Tongue (tissue), 1 donor: ENCODE measurements at regions not wholly inside any gene's neighbourhood (a gene's known extent, or its start where the extent isn't known, plus 50 kb on each side); places are given as distances from the start of the nearest gene placed in this dataset.
A peak's percentile ranks its signal among the peaks of the same experiment; 100 is the strongest.
"Not testable (repeated sequence)": the region's sequence is repeated elsewhere in the genome, so short reads cannot be mapped to it uniquely, and the experiment has no call there.

Experiments
- DNase-seq: peaks from one replicate; pipeline ENCODE4 v3.0.0-alpha.2; 2015

DNA sequence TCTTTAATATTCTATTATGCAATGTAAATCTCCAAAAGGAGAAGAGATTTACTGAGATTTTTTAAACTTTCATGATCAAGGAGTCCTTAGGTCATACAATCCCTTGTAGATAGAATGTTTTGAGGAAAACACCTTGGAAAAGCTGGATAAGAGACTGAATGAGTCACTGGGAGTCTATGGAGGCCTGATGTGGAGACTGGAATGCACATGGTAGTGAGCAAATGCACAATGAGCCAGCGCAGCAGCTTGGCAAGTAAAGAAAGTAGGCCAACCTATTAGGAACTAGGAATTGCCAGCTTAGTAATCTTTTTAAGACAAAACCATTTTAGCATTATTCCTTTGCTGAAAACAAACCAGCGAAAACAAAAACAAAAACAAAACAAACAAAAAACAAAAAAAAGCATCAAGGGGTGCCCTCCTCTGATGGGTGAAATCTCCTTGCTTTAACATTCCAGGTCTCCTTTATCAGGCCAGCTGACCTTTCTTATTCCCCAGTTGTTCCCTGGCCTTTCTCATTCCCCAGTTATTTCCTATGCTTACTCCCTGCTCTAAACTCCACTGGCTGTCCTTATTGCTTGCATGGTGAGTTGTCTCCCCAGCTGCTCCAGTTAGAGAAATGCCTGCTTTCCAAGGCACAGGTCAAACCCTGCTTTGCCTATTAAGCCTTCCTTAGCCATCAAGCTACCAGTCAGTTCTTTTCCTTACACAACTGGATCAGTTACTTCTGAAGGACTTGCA lies 135.8 kb downstream of the PLCE1 start:
- DNase-seq, result no peak

DNA sequence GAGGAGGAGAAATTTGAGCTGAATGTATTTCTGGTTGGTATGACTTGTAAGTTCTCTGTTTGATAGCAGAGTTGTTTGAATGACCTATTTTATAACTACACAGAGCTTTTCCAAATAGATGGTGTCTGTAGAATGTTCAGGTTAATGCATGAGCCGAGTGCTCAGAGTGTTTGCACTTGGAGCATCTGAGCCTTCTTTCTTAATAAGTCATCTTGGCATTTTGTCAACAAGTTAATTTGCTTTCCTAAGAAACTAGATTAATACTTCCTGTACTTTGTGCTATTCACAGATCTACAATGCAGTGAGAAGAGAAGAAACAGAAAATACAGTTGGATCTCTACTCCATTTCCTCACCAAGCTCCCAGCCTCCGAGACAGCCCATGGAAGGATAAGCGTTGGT lies 138.2 kb downstream of the PLCE1 start:
- no peak for DNase-seq

GRCh38 chr10:94133239-94133638 lies 139.5 kb downstream of the PLCE1 start:
- peak; percentile 55 for DNase-seq

DNA sequence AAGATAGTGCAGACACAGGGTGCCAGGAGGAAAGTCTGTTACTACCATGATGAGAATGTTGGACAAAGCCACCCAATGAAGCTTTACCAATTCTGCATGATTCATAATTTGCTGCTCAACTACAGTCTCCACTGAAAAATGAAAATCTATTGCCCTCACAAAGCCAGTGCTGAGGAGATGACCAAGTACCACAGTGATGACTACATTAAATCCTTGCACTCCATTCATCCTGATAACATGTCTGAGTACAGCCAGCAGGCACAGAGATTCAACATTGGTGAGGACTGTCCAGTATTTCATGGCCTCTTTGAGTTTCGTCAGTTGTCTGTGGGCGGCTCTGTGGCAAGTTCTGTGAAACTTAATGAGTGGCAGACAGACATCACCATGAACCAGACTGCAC lies 144.0 kb downstream of the PLCE1 start:
- no peak for DNase-seq

DNA sequence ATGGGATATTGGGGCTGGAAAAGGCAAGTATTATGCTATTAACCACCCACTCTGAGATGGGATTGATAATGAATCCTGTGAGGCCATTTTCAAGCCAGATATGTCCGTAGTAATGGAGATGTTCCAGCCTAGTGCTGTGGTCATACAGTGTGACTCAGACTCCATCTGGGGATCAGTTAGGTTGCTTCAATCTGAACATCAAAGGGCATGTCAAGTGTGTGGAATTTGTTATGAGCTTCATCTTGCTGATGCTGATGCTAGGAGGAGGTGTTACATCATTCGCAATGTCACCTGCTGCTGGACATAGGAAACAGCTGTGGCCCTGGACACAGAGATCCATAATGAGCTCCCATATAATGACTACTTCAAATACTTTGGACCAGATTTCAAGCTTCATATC lies 144.7 kb downstream of the PLCE1 start:
- peak; percentile 14 for DNase-seq

DNA sequence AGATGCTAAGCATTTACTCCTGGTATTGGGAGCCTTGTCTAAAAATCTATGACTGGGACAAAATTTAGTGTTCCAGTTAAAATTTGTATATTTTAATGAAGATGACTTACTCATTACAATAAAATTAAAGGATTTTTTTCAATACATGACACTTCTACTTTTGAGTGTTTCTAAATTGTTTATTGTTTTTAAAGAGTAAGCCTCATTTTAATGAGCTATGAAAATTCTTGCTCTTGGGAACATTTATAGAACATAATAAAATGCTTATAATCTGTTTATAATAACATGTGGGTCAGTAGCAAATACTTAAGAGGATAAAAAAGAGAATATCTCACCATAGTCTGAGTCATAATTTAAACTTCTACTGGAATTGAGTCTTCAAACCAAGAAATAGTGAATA lies 149.5 kb downstream of the PLCE1 start:
- DNase-seq, result no peak

DNA sequence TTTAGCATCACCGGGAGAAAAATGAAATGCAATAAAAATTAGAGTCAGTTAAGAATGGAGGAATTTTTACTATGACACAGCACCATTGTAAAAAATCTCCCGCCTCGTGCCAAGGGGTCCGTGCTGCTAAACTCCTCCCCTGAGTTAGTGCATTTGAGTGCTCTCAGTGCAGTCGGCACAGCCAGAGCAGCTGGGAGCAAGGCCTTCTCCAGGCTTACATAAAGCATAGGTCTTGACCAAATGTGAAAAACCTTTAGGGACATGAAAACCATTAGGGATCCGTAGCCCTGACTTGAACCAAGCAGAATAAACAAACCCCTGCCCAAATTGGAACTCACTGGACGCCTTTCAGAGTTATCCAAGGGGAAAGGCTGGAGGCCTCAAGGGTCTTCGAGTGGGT lies 152.6 kb downstream of the PLCE1 start:
- no peak for DNase-seq

GRCh38 chr10:94146746-94147145 lies 153.0 kb downstream of the PLCE1 start:
- DNase-seq, result no peak

DNA sequence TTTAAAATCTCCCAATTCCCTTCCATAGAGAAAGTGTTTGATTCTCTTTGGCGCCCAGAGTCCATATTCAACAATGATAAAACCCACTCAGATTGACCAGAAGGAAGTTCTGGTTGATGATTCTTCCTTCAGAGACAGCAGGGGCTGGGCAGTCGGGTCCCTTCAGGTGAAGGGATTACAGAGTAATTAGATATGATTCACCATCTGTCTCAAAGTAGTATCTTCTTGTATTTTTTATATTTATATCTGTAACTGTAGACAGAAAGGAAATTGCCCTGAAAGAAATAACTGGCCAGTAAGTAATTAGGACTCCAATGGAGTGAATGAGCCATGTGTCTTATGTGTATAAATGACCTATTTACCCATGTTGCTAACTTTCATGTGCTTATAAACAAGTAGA lies 156.0 kb downstream of the PLCE1 start:
- DNase-seq, result no peak

GRCh38 chr10:94150541-94151184 lies 156.9 kb downstream of the PLCE1 start:
- no peak for DNase-seq

DNA sequence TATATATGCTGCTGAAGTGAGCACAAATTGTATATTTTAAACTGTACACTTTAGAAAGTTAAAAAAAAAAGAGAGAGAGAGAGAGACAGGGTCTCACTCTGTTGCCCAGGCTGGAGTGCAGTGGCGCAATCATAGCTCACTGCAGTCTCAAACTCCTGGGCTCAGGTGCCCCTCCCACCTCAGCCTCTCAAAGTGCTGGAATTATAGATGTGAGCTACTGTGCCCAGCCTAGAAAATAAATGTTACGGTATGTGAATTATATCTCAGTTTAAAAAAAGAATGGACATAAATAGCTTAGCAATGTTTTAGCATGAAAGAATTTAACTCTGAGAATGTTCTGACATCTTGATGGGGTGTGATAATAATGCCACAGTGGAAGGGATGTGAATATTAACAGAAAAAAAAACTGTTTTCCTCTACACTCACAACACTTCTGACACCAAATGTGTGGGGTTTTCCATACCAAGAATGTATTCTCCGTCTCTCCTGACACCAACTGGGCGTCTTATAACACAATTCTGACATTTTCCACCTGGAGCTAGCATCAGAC lies 162.1 kb downstream of the PLCE1 start:
- no peak for DNase-seq

DNA sequence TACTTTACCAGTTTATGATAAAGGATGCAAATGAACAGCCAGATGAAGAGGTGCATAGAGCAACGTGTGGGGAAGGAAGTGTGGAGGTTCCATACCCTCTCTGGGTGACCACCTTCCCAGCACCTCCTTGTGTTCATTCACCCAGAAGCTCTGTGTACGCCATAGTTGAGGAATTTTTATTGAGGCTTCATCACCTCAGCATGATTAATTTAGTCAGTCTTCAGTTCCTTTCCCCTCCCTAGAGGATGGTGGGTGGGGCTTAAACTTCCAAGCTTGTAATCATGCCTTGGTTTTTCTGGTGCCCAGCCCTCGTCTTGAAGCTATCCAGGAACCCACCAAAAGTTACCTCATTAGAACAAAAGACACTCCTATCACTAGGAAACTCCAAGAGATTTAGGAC lies 162.7 kb downstream of the PLCE1 start:
- no peak for DNase-seq

DNA sequence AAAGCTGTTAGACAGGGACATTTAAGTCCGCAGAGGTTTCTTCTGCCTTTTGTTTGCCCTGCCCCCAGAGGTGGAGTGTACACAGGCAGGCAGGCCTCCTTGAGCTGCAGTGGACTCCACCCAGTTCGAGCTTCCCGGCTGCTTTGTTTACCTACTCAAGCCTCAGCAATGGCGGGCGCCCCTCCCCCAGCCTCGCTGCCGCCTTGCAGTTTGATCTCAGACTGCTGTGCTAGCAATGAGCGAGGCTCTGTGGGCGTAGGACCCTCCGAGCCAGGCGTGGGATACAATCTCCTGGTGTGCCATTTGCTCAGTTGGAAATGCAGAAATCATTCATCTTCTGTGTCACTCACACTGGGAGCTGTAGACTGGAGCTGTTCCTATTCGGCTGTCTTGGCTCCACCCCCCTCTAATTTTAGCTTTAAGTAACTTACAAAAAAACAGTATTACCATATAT lies 171.5 kb downstream of the PLCE1 start:
- DNase-seq, result not testable (repeated sequence)

DNA sequence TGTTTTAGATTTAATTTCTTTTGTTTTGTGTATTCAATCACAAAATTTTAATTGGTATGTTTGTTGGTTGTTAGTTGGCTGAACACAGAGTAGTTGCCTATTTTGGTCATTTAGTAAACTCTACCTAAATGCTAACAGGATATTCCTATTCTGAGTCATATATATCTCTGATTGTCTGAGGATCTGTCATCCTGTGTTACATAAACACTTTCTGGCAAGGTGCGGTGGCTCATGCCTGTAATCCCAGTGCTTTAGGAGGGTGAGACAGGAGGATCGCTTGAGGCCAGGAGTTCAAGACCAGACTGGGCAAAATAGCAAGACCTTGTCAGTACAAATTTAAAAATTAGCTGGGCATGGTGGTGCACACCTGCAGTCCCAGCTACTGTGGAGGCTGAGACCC lies 178.6 kb downstream of the PLCE1 start:
- no peak for DNase-seq

GRCh38 chr10:94173594-94173993 lies 179.9 kb downstream of the PLCE1 start:
- no peak for DNase-seq

GRCh38 chr10:94174838-94175237 lies 181.1 kb downstream of the PLCE1 start:
- no peak for DNase-seq

GRCh38 chr10:94178475-94179253 lies 184.1 kb downstream of the NOC3L start:
- DNase-seq, result peak; percentile 57

GRCh38 chr10:94180576-94180975 lies 182.2 kb downstream of the NOC3L start:
- no peak for DNase-seq

DNA sequence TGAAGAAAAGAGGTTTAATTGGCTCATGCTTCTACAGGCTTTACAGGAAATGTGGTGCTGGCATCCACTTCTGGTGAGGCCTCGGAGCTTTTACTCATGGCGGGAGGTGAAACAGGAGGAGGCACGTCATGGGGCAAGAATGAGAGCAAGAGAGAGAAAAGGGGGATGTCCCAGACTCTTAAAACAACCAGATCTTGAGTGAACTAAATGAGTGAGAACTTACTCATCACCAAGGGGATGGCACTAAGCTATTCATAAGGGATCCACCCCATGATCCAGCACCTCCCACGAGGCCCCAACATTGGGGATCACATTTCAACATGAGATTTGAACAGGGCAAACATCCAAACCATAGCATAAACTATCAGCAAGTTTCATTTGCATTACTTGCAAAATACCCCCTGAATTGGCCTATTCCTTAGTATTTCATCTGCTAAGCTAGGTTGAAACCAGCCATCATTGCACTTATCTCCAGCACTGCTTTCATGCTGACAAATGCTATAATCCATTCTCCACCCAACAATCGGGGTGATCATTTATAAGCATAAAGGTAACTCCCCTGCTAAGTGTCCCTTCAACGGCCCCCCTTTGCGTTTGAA lies 179.0 kb downstream of the NOC3L start:
- DNase-seq, result no peak

DNA sequence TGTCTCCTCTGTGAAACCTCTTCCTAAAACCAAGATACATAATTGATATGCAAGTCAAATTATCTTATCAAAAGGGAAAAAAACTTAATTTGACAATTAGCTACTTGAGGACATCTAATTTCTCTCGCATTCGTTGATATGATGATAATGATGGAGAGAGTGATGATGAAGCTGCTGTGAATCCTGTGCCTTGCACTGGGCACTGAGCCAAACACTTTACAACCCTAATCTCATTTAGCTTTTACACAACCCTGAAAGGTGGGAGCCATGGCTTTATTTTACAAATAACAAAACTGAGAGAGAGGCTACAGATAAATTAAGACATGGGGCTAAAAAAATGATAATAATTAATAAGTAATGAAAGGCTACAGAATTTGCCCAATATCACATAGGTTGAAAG lies 176.0 kb downstream of the NOC3L start:
- no peak for DNase-seq

GRCh38 chr10:94192333-94192732 lies 170.4 kb downstream of the NOC3L start:
- DNase-seq, result no peak

DNA sequence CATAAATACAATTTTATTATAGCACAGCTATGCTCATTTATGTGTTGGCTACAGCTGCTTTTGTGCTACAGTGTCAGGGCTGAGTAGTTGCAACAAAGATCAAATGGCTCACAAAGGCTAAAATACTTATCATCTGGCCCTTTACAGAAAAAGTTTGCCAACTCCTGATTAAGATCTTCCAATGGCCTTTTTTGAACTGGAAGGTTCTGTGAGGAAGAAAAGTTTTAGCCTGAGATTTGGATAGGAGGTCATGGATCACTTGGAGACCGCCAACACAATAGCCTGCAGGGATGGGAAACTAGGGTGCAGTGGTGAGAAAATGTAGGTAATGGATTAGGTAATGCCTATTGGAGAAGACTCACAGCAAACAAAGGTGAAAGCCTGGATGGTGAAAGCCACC lies 169.8 kb downstream of the NOC3L start:
- DNase-seq, result peak; percentile 44
